ENCODE measurements at regions not wholly inside any gene's neighbourhood (a gene's known extent, or its start where the extent isn't known, plus 50 kb on each side); places are given as distances from the start of the nearest gene placed in this dataset.

GRCh38 chr12:76943008-76943407, 64.2 kb upstream of the CSRP2 start (continued):
- TF ChIP-seq ZBTB2 (CRISPR knock-in tag; IDR thresholded peaks at IDR 0.05; ENCODE audit: low read depth), result no peak
- TF ChIP-seq, protein P1, sequence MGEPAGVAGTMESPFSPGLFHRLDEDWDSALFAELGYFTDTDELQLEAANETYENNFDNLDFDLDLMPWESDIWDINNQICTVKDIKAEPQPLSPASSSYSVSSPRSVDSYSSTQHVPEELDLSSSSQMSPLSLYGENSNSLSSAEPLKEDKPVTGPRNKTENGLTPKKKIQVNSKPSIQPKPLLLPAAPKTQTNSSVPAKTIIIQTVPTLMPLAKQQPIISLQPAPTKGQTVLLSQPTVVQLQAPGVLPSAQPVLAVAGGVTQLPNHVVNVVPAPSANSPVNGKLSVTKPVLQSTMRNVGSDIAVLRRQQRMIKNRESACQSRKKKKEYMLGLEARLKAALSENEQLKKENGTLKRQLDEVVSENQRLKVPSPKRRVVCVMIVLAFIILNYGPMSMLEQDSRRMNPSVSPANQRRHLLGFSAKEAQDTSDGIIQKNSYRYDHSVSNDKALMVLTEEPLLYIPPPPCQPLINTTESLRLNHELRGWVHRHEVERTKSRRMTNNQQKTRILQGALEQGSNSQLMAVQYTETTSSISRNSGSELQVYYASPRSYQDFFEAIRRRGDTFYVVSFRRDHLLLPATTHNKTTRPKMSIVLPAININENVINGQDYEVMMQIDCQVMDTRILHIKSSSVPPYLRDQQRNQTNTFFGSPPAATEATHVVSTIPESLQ (CRISPR knock-in tag; conservative IDR thresholded peaks at IDR 0.05), result no peak

DNA sequence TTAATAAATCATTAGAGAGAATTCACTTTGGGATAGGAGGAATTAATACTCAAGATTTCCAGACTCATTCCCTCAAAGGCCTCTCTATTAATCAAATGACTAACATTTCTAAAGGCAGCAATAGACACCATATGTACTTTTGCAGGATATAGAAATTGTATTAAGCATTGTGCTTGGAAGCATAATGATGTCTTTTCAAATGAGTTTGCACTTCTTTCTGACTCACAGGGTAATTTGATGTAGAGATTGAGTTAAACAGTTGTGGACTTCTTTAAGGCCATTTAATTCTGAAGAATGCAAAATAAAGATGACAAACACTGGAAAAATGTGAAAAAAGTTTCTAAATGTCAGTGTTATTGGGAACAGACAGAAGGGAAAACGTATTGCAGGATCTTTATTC, 63.4 kb upstream of the CSRP2 start:
- in situ Hi-C loops (cut with HindIII; ENCODE audit: extremely low pct_ligation_motif_present, low pct_unique_long_range_greater_than_20kb), result no loop called here
- no peak for ATAC-seq
- POLR2A ChIA-PET, result no interaction called here
- no peaks in the 10 kb centered on the region for H4K20me1 ChIP-seq (ENCODE audit: insufficient read depth, low read length)
- no peak for FAIRE-seq
- 0% methylated on average over 1 of the region's 1 CpG for WGBS (ENCODE audit: low lambda C conversion rate)
- BruUV-seq (replicated peaks), result no TSS peak
- no peak overlapping the region for H3K27ac ChIP-seq (ENCODE audit: extremely low read length, insufficient read depth, low read length)
- H3K79me2 ChIP-seq (ENCODE audit: insufficient read depth, low read length), result no peaks in the 10 kb centered on the region
- H2AFZ ChIP-seq (ENCODE audit: low read length), result no peak overlapping the region
- no peak overlapping the region for H3K4me3 ChIP-seq (replicated peaks in 1 of 3; ENCODE audit: insufficient read depth in 1 of 3, low read depth in 2 of 3, low read length in 3 of 3)
- H3K9ac ChIP-seq (ENCODE audit: insufficient read depth, low read depth, low read length), result no peak overlapping the region
- intact Hi-C loops (cut with micrococcal nuclease; ENCODE audit: unreplicated experiment), result no loop called here
- TF ChIP-seq CREB3 (CRISPR knock-in tag; IDR thresholded peaks at IDR 0.05) (no peak), EEA1 (CRISPR knock-in tag; IDR thresholded peaks at IDR 0.05; ENCODE audit: borderline replicate concordance) (no peak), ZNF124 (CRISPR knock-in tag; IDR thresholded peaks at IDR 0.05) (no peak)
- TF ChIP-seq, protein P2, sequence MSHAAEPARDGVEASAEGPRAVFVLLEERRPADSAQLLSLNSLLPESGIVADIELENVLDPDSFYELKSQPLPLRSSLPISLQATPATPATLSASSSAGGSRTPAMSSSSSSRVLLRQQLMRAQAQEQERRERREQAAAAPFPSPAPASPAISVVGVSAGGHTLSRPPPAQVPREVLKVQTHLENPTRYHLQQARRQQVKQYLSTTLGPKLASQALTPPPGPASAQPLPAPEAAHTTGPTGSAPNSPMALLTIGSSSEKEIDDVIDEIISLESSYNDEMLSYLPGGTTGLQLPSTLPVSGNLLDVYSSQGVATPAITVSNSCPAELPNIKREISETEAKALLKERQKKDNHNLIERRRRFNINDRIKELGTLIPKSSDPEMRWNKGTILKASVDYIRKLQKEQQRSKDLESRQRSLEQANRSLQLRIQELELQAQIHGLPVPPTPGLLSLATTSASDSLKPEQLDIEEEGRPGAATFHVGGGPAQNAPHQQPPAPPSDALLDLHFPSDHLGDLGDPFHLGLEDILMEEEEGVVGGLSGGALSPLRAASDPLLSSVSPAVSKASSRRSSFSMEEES (CRISPR knock-in tag; IDR thresholded peaks at IDR 0.05), result no peak
- TF ChIP-seq, protein P3, sequence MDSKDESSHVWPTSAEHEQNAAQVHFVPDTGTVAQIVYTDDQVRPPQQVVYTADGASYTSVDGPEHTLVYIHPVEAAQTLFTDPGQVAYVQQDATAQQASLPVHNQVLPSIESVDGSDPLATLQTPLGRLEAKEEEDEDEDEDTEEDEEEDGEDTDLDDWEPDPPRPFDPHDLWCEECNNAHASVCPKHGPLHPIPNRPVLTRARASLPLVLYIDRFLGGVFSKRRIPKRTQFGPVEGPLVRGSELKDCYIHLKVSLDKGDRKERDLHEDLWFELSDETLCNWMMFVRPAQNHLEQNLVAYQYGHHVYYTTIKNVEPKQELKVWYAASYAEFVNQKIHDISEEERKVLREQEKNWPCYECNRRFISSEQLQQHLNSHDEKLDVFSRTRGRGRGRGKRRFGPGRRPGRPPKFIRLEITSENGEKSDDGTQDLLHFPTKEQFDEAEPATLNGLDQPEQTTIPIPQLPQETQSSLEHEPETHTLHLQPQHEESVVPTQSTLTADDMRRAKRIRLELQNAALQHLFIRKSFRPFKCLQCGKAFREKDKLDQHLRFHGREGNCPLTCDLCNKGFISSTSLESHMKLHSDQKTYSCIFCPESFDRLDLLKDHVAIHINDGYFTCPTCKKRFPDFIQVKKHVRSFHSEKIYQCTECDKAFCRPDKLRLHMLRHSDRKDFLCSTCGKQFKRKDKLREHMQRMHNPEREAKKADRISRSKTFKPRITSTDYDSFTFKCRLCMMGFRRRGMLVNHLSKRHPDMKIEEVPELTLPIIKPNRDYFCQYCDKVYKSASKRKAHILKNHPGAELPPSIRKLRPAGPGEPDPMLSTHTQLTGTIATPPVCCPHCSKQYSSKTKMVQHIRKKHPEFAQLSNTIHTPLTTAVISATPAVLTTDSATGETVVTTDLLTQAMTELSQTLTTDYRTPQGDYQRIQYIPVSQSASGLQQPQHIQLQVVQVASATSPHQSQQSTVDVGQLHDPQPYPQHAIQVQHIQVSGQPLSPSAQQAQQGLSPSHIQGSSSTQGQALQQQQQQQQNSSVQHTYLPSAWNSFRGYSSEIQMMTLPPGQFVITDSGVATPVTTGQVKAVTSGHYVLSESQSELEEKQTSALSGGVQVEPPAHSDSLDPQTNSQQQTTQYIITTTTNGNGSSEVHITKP (CRISPR knock-in tag; IDR thresholded peaks at IDR 0.05; ENCODE audit: low read depth), result no peak
- H3K36me3 ChIP-seq (replicated peaks in 1 of 2; ENCODE audit: control insufficient read depth in 1 of 2, insufficient read depth in 2 of 2, low read length in 2 of 2), result no peaks in the 10 kb centered on the region
- no peak overlapping the region for H3K4me2 ChIP-seq (ENCODE audit: low read depth, low read length)
- no peaks in the 10 kb centered on the region for H3K27me3 ChIP-seq (ENCODE audit: control insufficient read depth in 1 of 2, insufficient read depth in 2 of 2, low read length in 2 of 2)
- DNase-seq (ENCODE audit: low spot score), result no peak
- no peaks in the 10 kb centered on the region for H3K9me3 ChIP-seq (ENCODE audit: low read length)
- CTCF ChIA-PET (ENCODE audit: low intra/inter-chr PET ratio, low total read pairs), result no interaction called here
- no peaks in the 10 kb centered on the region for H3K4me1 ChIP-seq (ENCODE audit: insufficient read depth, low read length)

Data from HepG2 (cell line).